Bronchial epithelial cell (primary cell): ENCODE measurements at regions not wholly inside any gene's neighbourhood (a gene's known extent, or its start where the extent isn't known, plus 50 kb on each side); places are given as distances from the start of the nearest gene placed in this dataset.

Experiments used
- DNase-seq: peaks from one replicate; pipeline ENCODE4 v3.0.0-alpha.2; 2010; ENCODE audit warnings: low read depth
- FAIRE-seq: peaks from 2 replicates; lab custom pipeline; 2011; peaks lifted over from hg19 to GRCh38; lab: Jason Lieb, UNC
- H3K27me3 ChIP-seq: 2 replicates; pipeline ENCODE4 v1.5.1; 2011; ENCODE audit warnings: low read length; ENCODE audit not compliant: control insufficient read depth, insufficient read depth
- H3K36me3 ChIP-seq: 2 replicates; pipeline ENCODE4 v1.5.1; 2011; ENCODE audit warnings: low read length; ENCODE audit not compliant: control insufficient read depth, insufficient read depth
- H3K4me3 ChIP-seq: 2 replicates; pipeline ENCODE4 v1.5.1; 2011; ENCODE audit warnings: mild to moderate bottlenecking, low read depth, low read length, control low read depth
- TF ChIP-seq, protein P1 (sequence below): IDR thresholded peaks from 2 replicates; pipeline ENCODE4 v1.5.1; 2011; ENCODE audit warnings: mild to moderate bottlenecking, moderate library complexity, low read length, control low read depth, inconsistent platforms; ENCODE audit not compliant: insufficient read depth, severe bottlenecking

DNA sequence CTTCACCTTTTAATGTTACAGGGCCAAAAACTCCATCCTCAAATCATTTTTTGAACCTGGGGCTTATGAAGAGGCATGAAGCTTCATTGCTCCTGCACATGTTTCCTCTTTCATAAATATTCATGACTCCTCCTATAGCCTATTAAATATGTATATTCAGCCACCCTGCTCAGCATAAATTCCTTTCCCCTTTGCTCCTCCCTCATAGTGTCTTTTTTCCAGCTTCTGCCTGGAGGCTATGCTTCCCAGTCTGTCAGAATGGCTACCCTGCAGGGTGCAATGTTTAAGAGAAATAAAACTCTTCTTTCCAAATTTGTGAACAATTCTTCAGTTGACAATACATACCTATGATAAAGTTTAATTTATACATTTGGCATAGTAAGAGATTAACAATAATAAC lies 1082.9 kb upstream of the CDH18 start:
- no peaks in the 10 kb centered on the region for H3K27me3 ChIP-seq
- no peak for FAIRE-seq
- no peak overlapping the region for H3K4me3 ChIP-seq
- no peak for DNase-seq
- TF ChIP-seq, protein P1, sequence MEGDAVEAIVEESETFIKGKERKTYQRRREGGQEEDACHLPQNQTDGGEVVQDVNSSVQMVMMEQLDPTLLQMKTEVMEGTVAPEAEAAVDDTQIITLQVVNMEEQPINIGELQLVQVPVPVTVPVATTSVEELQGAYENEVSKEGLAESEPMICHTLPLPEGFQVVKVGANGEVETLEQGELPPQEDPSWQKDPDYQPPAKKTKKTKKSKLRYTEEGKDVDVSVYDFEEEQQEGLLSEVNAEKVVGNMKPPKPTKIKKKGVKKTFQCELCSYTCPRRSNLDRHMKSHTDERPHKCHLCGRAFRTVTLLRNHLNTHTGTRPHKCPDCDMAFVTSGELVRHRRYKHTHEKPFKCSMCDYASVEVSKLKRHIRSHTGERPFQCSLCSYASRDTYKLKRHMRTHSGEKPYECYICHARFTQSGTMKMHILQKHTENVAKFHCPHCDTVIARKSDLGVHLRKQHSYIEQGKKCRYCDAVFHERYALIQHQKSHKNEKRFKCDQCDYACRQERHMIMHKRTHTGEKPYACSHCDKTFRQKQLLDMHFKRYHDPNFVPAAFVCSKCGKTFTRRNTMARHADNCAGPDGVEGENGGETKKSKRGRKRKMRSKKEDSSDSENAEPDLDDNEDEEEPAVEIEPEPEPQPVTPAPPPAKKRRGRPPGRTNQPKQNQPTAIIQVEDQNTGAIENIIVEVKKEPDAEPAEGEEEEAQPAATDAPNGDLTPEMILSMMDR = no peak
- H3K36me3 ChIP-seq = no peaks in the 10 kb centered on the region

DNA sequence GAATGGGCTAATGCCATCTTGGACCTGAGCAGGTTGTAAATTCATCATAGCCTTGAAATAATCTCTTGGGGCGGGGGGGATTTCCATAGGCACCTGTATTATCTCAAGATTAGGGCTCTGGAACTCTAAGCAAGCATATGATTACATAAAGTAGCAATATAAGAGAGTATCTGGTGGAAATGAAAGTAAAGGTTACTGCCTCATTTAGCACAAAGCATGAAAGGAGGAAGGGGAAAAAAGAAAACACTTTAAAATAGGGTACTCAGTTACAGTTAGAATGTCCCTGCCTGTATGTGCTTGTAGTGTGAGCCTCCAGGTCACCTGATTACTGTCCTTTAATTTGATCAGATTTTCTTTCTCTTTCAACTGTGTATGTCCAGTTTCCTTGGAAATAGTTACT lies 1079.7 kb upstream of the CDH18 start:
- Histone ChIP-seq H3K4me3 (no peak overlapping the region), H3K36me3 (no peaks in the 10 kb centered on the region), H3K27me3 (no peaks in the 10 kb centered on the region)
- FAIRE-seq (no peak), DNase-seq (no peak)
- TF ChIP-seq, protein P1 = no peak

DNA sequence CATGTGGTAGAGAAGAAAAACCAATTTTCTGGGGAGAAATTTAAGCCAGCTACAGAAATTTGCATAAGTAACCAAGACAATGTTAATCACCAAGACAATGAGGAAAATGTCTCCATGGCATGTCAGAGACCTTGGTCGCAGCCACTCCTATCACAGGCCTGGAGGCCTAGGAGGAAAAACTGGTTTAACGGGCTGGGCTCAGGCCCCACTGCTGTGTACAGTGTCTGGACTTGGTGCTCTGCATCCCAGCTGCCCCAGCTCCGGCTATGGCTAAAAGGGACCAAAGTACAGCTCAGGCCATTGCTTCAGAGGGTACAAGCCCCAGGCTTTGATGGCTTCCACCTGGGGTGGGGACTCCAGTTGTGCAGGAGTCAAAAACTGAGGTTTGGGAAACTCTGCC lies 1075.1 kb upstream of the CDH18 start:
- Histone ChIP-seq H3K4me3 (no peak overlapping the region), H3K27me3 (no peaks in the 10 kb centered on the region), H3K36me3 (no peaks in the 10 kb centered on the region)
- TF ChIP-seq, protein P1 = no peak
- DNase-seq (no peak), FAIRE-seq (no peak)

DNA sequence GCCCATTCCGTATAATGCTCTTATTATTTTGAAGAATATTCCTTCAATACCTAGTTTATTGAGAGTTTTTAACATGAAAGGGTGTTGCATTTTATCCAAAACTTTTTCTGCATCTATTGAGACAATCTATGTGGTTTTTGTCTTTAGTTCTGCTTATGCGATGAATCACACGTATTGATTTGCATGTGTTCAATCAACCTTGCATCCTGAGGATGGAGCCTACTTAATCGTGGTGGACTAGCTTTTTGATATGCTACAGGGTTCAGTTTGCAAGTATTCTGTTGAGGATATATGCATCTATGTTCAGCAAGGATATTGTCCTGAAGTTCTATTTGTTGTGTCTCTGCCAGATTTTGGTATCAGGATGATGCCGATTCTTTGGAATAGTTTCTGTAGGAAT lies 1070.3 kb upstream of the CDH18 start:
- TF ChIP-seq, protein P1 = no peak
- Histone ChIP-seq H3K4me3 (no peak overlapping the region), H3K36me3 (no peaks in the 10 kb centered on the region), H3K27me3 (no peaks in the 10 kb centered on the region)
- DNase-seq = no peak
- no peak for FAIRE-seq

DNA sequence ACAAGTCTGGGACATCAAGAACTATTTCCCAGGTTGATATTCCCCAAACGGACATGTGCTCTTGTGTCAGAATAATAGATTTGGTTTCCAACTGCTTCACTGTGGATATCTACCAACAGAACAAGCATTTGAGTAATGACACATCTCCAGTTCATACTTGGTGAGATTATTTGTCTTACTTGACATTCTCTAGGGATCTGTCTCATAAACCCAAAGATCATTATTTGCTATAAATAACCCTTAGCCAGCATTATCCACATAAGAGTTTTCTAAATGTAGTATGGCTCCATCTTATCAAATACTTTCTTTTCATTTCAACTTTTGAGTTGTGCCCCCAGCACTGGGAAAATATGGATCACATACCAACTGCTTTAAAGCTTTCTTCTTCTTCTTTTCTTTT lies 1063.9 kb upstream of the CDH18 start:
- FAIRE-seq = no peak
- Histone ChIP-seq H3K27me3 (no peaks in the 10 kb centered on the region), H3K36me3 (no peaks in the 10 kb centered on the region)

DNA sequence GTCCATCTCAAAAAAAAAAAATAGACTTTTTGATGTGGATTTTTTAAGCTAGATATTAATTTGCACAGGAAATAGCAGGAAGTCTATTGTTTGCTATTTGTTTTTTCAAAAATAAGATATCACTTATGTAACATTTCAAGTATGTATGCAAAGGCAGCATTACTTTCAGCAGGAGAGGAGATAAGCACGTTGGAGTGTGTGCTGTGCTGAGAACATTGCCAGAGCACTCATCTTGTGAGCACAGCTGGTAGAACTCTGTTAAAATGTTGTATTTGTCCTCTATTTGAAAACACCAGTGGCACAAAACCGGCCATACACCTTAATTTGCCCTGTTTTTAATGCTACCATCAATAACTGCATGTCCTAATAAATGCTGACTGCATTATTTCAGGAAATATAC lies 1061.9 kb upstream of the CDH18 start:
- no peak for FAIRE-seq
- no peaks in the 10 kb centered on the region for H3K36me3 ChIP-seq

More for the DNA sequence above, 1063.9 kb upstream of the CDH18 start:
- no peak overlapping the region for H3K4me3 ChIP-seq
- TF ChIP-seq, protein P1 = no peak
- no peak for DNase-seq

More for the DNA sequence above, 1061.9 kb upstream of the CDH18 start:
- Histone ChIP-seq H3K27me3 (no peaks in the 10 kb centered on the region), H3K4me3 (no peak overlapping the region)
- no peak for DNase-seq
- TF ChIP-seq, protein P1 = no peak
